Activated CD4-positive, alpha-beta T cell treated with anti-CD3 and anti-CD28 coated beads, Interleukin-2, amount 10 ng/mL, durations not matched to agents 24 days and 14 days (primary cell): ENCODE measurements at regions not wholly inside any gene's neighbourhood (a gene's known extent, or its start where the extent isn't known, plus 50 kb on each side); places are given as distances from the start of the nearest gene placed in this dataset.

ENCODE experiments used
- DNase-seq: peaks from one replicate; pipeline ENCODE4 v3.0.0; 2022
- H3K27ac Mint-ChIP-seq: one replicate; pipeline ENCODE4 v1.8.0; 2022; ENCODE audit warnings: mild to moderate bottlenecking, mixed read lengths
- H3K27me3 Mint-ChIP-seq: one replicate; pipeline ENCODE4 v1.8.0; 2022; ENCODE audit warnings: mixed read lengths
- H3K36me3 Mint-ChIP-seq: one replicate; pipeline ENCODE4 v1.8.0; 2022; ENCODE audit warnings: low read depth, mild to moderate bottlenecking, mixed read lengths
- H3K4me1 Mint-ChIP-seq: one replicate; pipeline ENCODE4 v1.8.0; 2021; ENCODE audit warnings: mixed read lengths
- H3K4me3 Mint-ChIP-seq: one replicate; pipeline ENCODE4 v1.8.0; 2022; ENCODE audit warnings: mild to moderate bottlenecking, moderate library complexity, mixed read lengths
- H3K9me3 Mint-ChIP-seq: one replicate; pipeline ENCODE4 v1.8.0; 2021; ENCODE audit warnings: mixed read lengths
- intact Hi-C: fragments of 100-400 bp; cut with micrococcal nuclease; formaldehyde crosslinking; loops from one replicate; pipeline ENCODE4 v1.15.1; 2023

GRCh38 chr4:14323191-14323590 is 679.1 kb upstream of the CPEB2 start:
- Mint-ChIP-seq H3K9me3 (no peaks in the 10 kb centered on the region), H3K36me3 (no peaks in the 10 kb centered on the region), H3K27me3 (no peaks in the 10 kb centered on the region), H3K27ac (no peak overlapping the region), H3K4me1 (no peaks in the 10 kb centered on the region), H3K4me3 (no peak overlapping the region)
- DNase-seq: no peak
- intact Hi-C loops: no loop called here

- no peak overlapping the region for H3K4me3 Mint-ChIP-seq
- DNase-seq: no peak
- H3K36me3 Mint-ChIP-seq: no peaks in the 10 kb centered on the region
- H3K27me3 Mint-ChIP-seq: no peaks in the 10 kb centered on the region
- H3K4me1 Mint-ChIP-seq: no peaks in the 10 kb centered on the region
- no peak overlapping the region for H3K27ac Mint-ChIP-seq
- H3K9me3 Mint-ChIP-seq: no peaks in the 10 kb centered on the region
- intact Hi-C loops: no loop called here
Observed at GRCh38 chr4:14329228-14329627, 673.1 kb upstream of the CPEB2 start.

DNA sequence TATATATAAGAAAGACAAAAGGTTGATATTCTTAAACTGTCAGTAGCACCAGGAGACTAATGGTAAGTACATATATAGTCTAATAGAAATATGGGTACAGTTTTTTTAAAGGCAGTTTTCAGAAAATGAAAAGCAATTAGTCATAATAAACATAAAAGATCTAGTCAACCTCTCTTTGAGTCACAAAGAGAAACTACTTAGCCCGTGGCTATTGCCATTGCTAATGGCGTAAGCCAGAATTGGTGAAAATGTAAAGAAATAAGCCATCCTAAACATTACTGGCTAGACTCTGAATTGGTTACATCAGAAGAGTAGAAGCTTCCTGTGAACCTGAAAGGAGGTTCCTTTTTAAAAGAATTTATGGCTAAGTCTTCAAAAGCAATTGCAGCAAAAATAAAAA is 668.7 kb upstream of the CPEB2 start:
- H3K27me3 Mint-ChIP-seq: no peaks in the 10 kb centered on the region
- intact Hi-C loops: no loop called here
- no peaks in the 10 kb centered on the region for H3K36me3 Mint-ChIP-seq
- no peak for DNase-seq
- no peak overlapping the region for H3K27ac Mint-ChIP-seq
- H3K9me3 Mint-ChIP-seq: no peaks in the 10 kb centered on the region
- H3K4me1 Mint-ChIP-seq: no peaks in the 10 kb centered on the region
- no peak overlapping the region for H3K4me3 Mint-ChIP-seq

- no peak for DNase-seq
- H3K4me1 Mint-ChIP-seq: no peaks in the 10 kb centered on the region
- intact Hi-C loops: no loop called here
- no peaks in the 10 kb centered on the region for H3K27me3 Mint-ChIP-seq
- no peak overlapping the region for H3K27ac Mint-ChIP-seq
- no peaks in the 10 kb centered on the region for H3K36me3 Mint-ChIP-seq
- H3K4me3 Mint-ChIP-seq: no peak overlapping the region
- no peaks in the 10 kb centered on the region for H3K9me3 Mint-ChIP-seq
Observed at GRCh38 chr4:14334166-14334565, 668.1 kb upstream of the CPEB2 start.

GRCh38 chr4:14335872-14336271 is 666.4 kb upstream of the CPEB2 start:
- H3K4me1 Mint-ChIP-seq: no peaks in the 10 kb centered on the region
- intact Hi-C loops: no loop called here
- H3K4me3 Mint-ChIP-seq: no peak overlapping the region
- H3K27me3 Mint-ChIP-seq: no peaks in the 10 kb centered on the region
- H3K36me3 Mint-ChIP-seq: no peaks in the 10 kb centered on the region
- H3K9me3 Mint-ChIP-seq: no peaks in the 10 kb centered on the region
- DNase-seq: no peak
- H3K27ac Mint-ChIP-seq: no peak overlapping the region

DNA sequence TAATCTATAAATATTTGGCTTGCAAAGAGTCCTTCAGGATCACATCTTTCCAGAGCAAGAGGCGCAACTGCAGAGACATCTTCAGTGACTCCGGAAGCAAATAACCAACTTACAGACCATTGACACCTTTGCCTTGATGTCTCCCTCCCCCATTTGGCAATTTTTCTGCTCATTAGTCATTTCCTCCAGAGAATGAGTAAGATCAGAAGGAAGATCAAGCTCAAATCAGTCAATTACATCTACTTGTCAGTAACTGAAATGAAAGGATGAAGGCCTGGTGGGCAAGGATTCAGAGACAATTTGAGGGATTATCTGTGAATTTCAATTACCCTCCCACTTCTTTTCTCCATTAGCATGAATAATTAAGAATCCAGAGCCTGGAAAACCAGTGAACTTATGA is 665.6 kb upstream of the CPEB2 start:
- intact Hi-C loops: no loop called here
- no peaks in the 10 kb centered on the region for H3K36me3 Mint-ChIP-seq
- no peak overlapping the region for H3K27ac Mint-ChIP-seq
- no peak overlapping the region for H3K4me3 Mint-ChIP-seq
- H3K4me1 Mint-ChIP-seq: no peaks in the 10 kb centered on the region
- no peaks in the 10 kb centered on the region for H3K27me3 Mint-ChIP-seq
- DNase-seq: no peak
- no peaks in the 10 kb centered on the region for H3K9me3 Mint-ChIP-seq

DNA sequence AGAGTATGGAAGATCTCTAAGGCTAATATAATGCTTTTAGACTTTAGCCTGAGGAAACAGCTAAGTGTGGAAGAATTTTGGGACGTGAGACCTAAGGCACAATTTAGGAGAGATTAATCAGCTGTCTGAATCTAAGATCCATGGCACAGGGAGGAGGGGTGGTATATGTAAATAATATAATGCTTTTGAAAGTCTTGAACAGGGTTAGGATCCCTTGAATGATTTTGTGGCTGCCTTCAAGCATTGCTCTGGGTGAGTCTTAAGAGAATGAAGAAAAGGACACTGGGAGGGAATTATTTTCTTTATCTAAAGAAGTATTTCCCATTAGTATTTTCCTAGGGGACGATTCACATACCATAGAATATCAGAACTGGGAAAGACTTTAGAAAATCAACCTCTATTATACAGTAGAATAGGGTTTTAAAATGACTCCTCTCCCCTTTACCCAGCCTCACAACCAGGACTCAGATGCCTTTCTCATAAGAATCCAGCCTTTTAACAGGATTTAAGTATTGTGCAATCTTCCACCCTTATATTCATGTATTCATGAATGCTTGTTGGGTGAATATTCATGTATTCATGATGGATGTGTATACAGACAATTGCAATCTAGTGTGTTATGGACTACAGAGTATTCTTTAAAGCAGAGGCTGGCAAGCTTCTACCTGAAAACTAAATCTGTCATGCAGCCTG is 664.2 kb upstream of the CPEB2 start:
- intact Hi-C loops: no loop called here
- Mint-ChIP-seq H3K4me3 (no peak overlapping the region), H3K9me3 (no peaks in the 10 kb centered on the region), H3K4me1 (no peaks in the 10 kb centered on the region), H3K36me3 (no peaks in the 10 kb centered on the region), H3K27me3 (no peaks in the 10 kb centered on the region), H3K27ac (no peak overlapping the region)
- DNase-seq: no peak

- H3K27me3 Mint-ChIP-seq: no peaks in the 10 kb centered on the region
- H3K4me3 Mint-ChIP-seq: no peak overlapping the region
- H3K27ac Mint-ChIP-seq: no peak overlapping the region
- H3K36me3 Mint-ChIP-seq: no peaks in the 10 kb centered on the region
- DNase-seq: no peak
- intact Hi-C loops: no loop called here
- H3K9me3 Mint-ChIP-seq: no peaks in the 10 kb centered on the region
- H3K4me1 Mint-ChIP-seq: no peaks in the 10 kb centered on the region
Observed at GRCh38 chr4:14338585-14339265, 663.6 kb upstream of the CPEB2 start.

GRCh38 chr4:14339715-14340114 is 662.6 kb upstream of the CPEB2 start:
- Mint-ChIP-seq H3K4me3 (no peak overlapping the region), H3K36me3 (no peaks in the 10 kb centered on the region), H3K27me3 (no peaks in the 10 kb centered on the region), H3K9me3 (no peaks in the 10 kb centered on the region), H3K27ac (no peak overlapping the region), H3K4me1 (no peaks in the 10 kb centered on the region)
- DNase-seq: no peak
- intact Hi-C loops: no loop called here

DNA sequence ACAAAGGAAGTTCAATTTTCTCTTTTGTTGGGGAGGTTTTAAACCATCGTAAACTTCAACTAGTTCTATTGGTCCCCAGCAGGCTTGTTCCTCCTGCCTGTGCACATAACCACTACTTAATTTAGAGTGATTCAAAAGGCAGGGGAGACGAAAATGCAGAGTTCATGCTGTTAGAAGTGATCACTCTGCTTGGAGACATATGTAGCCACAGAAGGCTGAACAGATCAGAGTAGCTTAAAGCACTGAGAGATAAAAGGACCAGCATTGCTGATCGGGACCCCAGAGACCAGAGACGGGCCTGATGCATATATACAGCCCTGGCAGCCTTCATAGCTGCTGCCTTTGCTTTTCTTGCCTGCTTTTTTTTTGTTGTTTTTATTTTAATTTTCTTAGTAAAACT is 662.0 kb upstream of the CPEB2 start:
- no peak overlapping the region for H3K27ac Mint-ChIP-seq
- no peaks in the 10 kb centered on the region for H3K27me3 Mint-ChIP-seq
- intact Hi-C loops: no loop called here
- DNase-seq: no peak
- H3K36me3 Mint-ChIP-seq: no peaks in the 10 kb centered on the region
- no peaks in the 10 kb centered on the region for H3K9me3 Mint-ChIP-seq
- H3K4me1 Mint-ChIP-seq: no peaks in the 10 kb centered on the region
- no peak overlapping the region for H3K4me3 Mint-ChIP-seq

- Mint-ChIP-seq H3K27me3 (no peaks in the 10 kb centered on the region), H3K4me3 (no peak overlapping the region), H3K9me3 (no peaks in the 10 kb centered on the region), H3K36me3 (no peaks in the 10 kb centered on the region), H3K27ac (no peak overlapping the region), H3K4me1 (no peaks in the 10 kb centered on the region)
- intact Hi-C loops: no loop called here
- no peak for DNase-seq
Observed at GRCh38 chr4:14343961-14344360, 658.3 kb upstream of the CPEB2 start.

DNA sequence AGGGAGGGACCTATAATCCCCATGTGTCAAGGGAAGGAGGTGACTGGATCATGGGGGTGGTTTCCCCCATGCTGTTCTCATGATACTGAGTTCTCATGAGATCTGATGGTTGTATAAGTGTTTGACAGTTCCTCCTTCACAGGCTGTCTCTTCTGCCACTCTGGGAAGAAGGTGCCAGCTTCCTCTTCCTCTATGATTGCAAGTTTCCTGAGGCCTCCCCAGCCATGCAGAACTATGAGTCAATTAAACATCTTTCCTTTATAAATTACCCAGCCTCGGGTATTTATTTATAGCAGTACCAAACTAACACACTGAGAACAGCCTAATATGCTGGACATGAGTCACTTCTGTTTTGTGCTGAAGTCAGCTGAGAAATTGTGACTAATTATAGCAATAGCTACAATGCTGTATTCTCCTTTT is 656.9 kb upstream of the CPEB2 start:
- intact Hi-C loops: no loop called here
- H3K36me3 Mint-ChIP-seq: no peaks in the 10 kb centered on the region
- no peak overlapping the region for H3K27ac Mint-ChIP-seq

DNA sequence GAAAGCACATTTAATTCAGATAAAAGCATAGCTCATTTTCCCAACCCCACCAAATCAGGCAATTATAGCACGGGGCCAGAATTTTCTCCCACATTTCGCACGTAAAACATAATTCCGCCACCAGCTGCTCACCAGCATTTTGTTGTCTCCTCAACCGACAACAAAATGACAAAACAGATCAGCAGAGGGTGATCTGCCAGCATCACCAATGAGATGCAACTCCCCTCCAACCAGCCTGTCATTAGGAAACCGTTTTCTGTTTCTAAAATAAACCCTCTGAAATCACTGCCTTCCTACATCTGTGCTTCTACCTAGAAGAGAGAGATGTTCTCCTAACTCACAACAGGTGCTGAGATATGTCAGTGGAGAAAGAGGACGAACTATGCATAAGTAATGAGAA is 654.8 kb upstream of the CPEB2 start:
- Mint-ChIP-seq H3K27me3 (no peaks in the 10 kb centered on the region), H3K27ac (no peak overlapping the region), H3K36me3 (no peaks in the 10 kb centered on the region), H3K9me3 (no peaks in the 10 kb centered on the region), H3K4me1 (no peaks in the 10 kb centered on the region), H3K4me3 (no peak overlapping the region)
- intact Hi-C loops: no loop called here
- no peak for DNase-seq

More for the DNA sequence above, 656.9 kb upstream of the CPEB2 start:
- no peak overlapping the region for H3K4me3 Mint-ChIP-seq
- H3K27me3 Mint-ChIP-seq: no peaks in the 10 kb centered on the region
- DNase-seq: no peak
- no peaks in the 10 kb centered on the region for H3K4me1 Mint-ChIP-seq
- H3K9me3 Mint-ChIP-seq: no peaks in the 10 kb centered on the region

GRCh38 chr4:14348506-14348905 is 653.8 kb upstream of the CPEB2 start:
- Mint-ChIP-seq H3K9me3 (no peaks in the 10 kb centered on the region), H3K27me3 (no peaks in the 10 kb centered on the region)
- intact Hi-C loops: no loop called here

More at GRCh38 chr4:14348506-14348905, 653.8 kb upstream of the CPEB2 start:
- DNase-seq: no peak
- Mint-ChIP-seq H3K36me3 (no peaks in the 10 kb centered on the region), H3K27ac (no peak overlapping the region), H3K4me1 (no peaks in the 10 kb centered on the region), H3K4me3 (no peak overlapping the region)
